ENCODE measurements at regions not wholly inside any gene's neighbourhood (a gene's known extent, or its start where the extent isn't known, plus 50 kb on each side); places are given as distances from the start of the nearest gene placed in this dataset.

DNA sequence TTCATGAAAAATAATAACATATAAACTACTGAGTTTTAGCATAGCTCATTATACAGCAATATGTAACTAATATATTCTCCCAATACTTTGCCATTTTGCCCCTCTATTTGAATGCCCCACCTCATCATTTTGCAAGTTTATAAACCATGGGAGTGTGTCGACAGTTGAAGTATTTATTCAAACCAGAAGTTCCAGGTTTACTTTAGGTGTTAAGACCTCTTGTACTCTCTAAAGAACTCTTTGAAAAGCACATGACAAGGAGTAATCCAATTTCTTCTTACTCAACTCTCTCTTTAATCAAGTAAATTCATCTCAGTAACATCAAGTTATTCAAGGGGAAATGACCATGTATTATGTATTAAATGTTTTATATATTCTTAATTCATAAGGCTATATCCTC lies 240.7 kb downstream of the COX18 start:
- no peak for DNase-seq
- Mint-ChIP-seq H3K27me3 (ENCODE audit: low read depth, poor library complexity) (peaks cover 5% of the 10 kb centered on the region), H3K4me3 (no peak overlapping the region), H3K27ac (no peak overlapping the region), H3K4me1 (no peaks in the 10 kb centered on the region), H3K9me3 (peaks cover 39% of the 10 kb centered on the region), H3K36me3 (ENCODE audit: low read depth) (no peaks in the 10 kb centered on the region)
- TF ChIP-seq, protein P1, sequence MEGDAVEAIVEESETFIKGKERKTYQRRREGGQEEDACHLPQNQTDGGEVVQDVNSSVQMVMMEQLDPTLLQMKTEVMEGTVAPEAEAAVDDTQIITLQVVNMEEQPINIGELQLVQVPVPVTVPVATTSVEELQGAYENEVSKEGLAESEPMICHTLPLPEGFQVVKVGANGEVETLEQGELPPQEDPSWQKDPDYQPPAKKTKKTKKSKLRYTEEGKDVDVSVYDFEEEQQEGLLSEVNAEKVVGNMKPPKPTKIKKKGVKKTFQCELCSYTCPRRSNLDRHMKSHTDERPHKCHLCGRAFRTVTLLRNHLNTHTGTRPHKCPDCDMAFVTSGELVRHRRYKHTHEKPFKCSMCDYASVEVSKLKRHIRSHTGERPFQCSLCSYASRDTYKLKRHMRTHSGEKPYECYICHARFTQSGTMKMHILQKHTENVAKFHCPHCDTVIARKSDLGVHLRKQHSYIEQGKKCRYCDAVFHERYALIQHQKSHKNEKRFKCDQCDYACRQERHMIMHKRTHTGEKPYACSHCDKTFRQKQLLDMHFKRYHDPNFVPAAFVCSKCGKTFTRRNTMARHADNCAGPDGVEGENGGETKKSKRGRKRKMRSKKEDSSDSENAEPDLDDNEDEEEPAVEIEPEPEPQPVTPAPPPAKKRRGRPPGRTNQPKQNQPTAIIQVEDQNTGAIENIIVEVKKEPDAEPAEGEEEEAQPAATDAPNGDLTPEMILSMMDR (IDR thresholded peaks at IDR 0.05) = no peak

DNA sequence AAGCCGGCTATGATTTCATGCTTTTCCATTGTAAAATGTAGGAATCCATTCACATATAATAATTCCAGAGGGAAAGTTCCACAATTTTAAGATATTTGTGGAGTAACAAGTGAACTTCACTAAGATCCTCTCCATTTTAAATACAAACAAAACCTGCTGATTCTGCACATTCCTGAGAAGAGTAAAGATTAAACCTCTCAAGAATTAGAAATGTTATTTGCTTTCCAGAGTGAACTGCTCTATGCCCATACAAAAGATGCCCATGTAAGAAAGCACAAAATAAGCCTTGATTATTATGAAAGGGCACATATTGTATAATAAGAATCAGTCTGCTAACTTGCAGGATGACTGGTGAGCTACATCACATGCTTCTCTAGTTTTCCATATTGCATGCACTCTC lies 241.5 kb downstream of the COX18 start:
- H3K9me3 Mint-ChIP-seq = peaks cover 33% of the 10 kb centered on the region
- H3K27me3 Mint-ChIP-seq (ENCODE audit: low read depth, poor library complexity) = peaks cover 5% of the 10 kb centered on the region
- no peaks in the 10 kb centered on the region for H3K36me3 Mint-ChIP-seq (ENCODE audit: low read depth)
- no peaks in the 10 kb centered on the region for H3K4me1 Mint-ChIP-seq
- no peak for DNase-seq
- H3K27ac Mint-ChIP-seq = no peak overlapping the region
- H3K4me3 Mint-ChIP-seq = no peak overlapping the region
- TF ChIP-seq, protein P1 (IDR thresholded peaks at IDR 0.05) = no peak

DNA sequence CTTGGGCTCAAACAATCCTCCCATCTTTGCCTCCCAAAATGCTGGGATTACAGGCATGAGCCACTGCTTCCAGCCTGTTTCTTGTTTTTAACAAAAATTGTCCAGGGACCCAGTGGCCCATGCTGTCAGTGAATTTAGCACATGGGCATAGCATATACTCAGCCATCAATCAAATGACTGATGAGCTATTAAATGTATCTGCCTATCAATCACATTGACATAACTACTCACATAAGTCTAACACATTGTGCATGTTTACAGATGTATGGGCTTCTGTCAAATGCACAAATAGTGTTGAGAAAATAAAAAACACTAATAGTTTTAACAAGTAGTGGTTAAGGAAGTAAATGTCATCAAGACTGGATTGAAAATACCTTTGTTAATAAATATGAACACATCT lies 249.4 kb downstream of the COX18 start:
- H3K27me3 Mint-ChIP-seq (ENCODE audit: low read depth, poor library complexity) = no peaks in the 10 kb centered on the region
- no peaks in the 10 kb centered on the region for H3K36me3 Mint-ChIP-seq (ENCODE audit: low read depth)
- no peak overlapping the region for H3K4me3 Mint-ChIP-seq
- H3K4me1 Mint-ChIP-seq = no peaks in the 10 kb centered on the region
- no peak overlapping the region for H3K27ac Mint-ChIP-seq
- no peak for DNase-seq
- H3K9me3 Mint-ChIP-seq = no peaks in the 10 kb centered on the region
- TF ChIP-seq, protein P1 (IDR thresholded peaks at IDR 0.05) = no peak

- H3K4me3 Mint-ChIP-seq = no peak overlapping the region
- no peak for DNase-seq
- no peaks in the 10 kb centered on the region for H3K4me1 Mint-ChIP-seq
- H3K27ac Mint-ChIP-seq = no peak overlapping the region
- H3K27me3 Mint-ChIP-seq (ENCODE audit: low read depth, poor library complexity) = no peaks in the 10 kb centered on the region
- TF ChIP-seq, protein P1 (IDR thresholded peaks at IDR 0.05) = no peak
- no peaks in the 10 kb centered on the region for H3K36me3 Mint-ChIP-seq (ENCODE audit: low read depth)
- no peaks in the 10 kb centered on the region for H3K9me3 Mint-ChIP-seq
These were observed 248.0 kb upstream of the ADAMTS3 start for GRCh38 chr4:72817012-72817411.

- TF ChIP-seq, protein P1 (IDR thresholded peaks at IDR 0.05) = no peak
- Mint-ChIP-seq H3K9me3 (no peaks in the 10 kb centered on the region), H3K27me3 (ENCODE audit: low read depth, poor library complexity) (no peaks in the 10 kb centered on the region), H3K36me3 (ENCODE audit: low read depth) (no peaks in the 10 kb centered on the region), H3K27ac (no peak overlapping the region), H3K4me1 (no peaks in the 10 kb centered on the region), H3K4me3 (no peak overlapping the region)
- no peak for DNase-seq
These were observed 245.2 kb upstream of the ADAMTS3 start for GRCh38 chr4:72814241-72814640.

DNA sequence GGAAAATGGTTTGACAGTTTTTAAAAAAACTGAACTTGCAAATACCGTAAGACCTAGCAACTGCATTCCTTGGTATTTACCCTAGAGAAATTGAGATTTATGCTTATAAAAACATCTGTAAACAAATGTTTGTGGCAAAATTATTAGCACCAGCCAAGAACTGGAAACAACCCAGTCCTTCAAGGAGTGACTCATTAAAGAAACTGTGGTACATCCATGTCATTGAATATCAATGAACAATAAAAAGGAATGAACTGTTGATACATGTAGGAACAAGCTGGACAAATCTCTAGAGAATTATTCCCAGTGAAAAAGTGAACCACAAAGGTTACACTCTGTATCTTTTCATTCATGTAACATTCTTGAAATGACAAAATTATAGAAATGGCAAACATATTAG lies 240.2 kb upstream of the ADAMTS3 start:
- Mint-ChIP-seq H3K36me3 (ENCODE audit: low read depth) (no peaks in the 10 kb centered on the region), H3K4me1 (no peaks in the 10 kb centered on the region), H3K27me3 (ENCODE audit: low read depth, poor library complexity) (no peaks in the 10 kb centered on the region), H3K9me3 (no peaks in the 10 kb centered on the region), H3K27ac (no peak overlapping the region), H3K4me3 (no peak overlapping the region)
- no peak for DNase-seq
- TF ChIP-seq, protein P1 (IDR thresholded peaks at IDR 0.05) = no peak
